ENCODE measurements at regions not wholly inside any gene's neighbourhood (a gene's known extent, or its start where the extent isn't known, plus 50 kb on each side); places are given as distances from the start of the nearest gene placed in this dataset.
"Not testable (repeated sequence)": the region's sequence is repeated elsewhere in the genome, so short reads cannot be mapped to it uniquely, and the experiment has no call there.

GRCh38 chr6:158900663-158901312, 81.6 kb upstream of the EZR start:
- intact Hi-C loops (cut with DNase I), result no loop called here
- no peaks in the 10 kb centered on the region for H3K27me3 ChIP-seq
- H3K4me1 ChIP-seq, result peaks cover 0 to 15% (median 4%) of the 10 kb centered on the region in 3 donors
- 46 to 61% methylated on average over 4 of the region's 4 CpGs for WGBS, 2 donors
- no peak overlapping the region for H3K4me3 ChIP-seq
- peaks cover 0 to 13% (median 10%) of the 10 kb centered on the region in 3 donors for H3K9me3 ChIP-seq
- no peaks in the 10 kb centered on the region for H3K36me3 ChIP-seq
- no peak for TF ChIP-seq POLR2A (IDR thresholded peaks at IDR 0.05)
- TF ChIP-seq CTCF (IDR thresholded peaks at IDR 0.05), result no peak
- DNase-seq, result no peak
- H3K27ac ChIP-seq, result no peak overlapping the region

- peaks cover 0 to 31% (median 4%) of the 10 kb centered on the region in 3 donors for H3K4me1 ChIP-seq
- WGBS, 2 donors, result 36 to 51% methylated on average over 4 of the region's 4 CpGs
- no peaks in the 10 kb centered on the region for H3K9me3 ChIP-seq
- intact Hi-C loops (cut with DNase I), result no loop called here
- TF ChIP-seq CTCF (IDR thresholded peaks at IDR 0.05) (no peak), POLR2A (IDR thresholded peaks at IDR 0.05) (peak in 1 of 4 donors; percentile 21)
- no peak overlapping the region for H3K4me3 ChIP-seq
- no peak for DNase-seq
- H3K36me3 ChIP-seq, result no peaks in the 10 kb centered on the region
- no peaks in the 10 kb centered on the region for H3K27me3 ChIP-seq
- H3K27ac ChIP-seq, result peak overlapping the region in 3 of 4 donors; percentile 65 to 75 (median 75)
Measured at GRCh38 chr6:158897236-158897635, 78.1 kb upstream of the EZR start.

DNA sequence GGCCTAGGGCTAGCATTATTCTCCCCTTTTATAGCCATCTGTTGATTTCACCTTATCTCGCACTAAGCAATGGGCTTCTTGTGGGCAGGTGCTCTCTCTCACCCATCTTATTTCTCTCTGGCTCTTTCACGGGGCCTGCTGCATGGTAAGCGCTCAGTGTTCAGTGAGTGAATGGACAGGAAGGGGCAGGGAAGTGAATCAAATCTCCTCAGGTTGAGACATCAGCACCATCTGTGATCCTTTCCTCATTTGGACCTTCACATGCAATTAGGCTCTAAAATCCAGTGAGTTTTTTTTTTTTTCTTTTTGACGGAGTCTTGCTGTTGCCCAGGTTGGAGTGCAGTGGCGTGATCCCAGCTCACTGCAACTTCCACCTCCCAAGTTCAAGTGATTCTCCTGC, 76.5 kb upstream of the EZR start:
- H3K4me3 ChIP-seq, result no peak overlapping the region
- no peaks in the 10 kb centered on the region for H3K9me3 ChIP-seq
- DNase-seq, result no peak
- peaks cover 0 to 31% (median 4%) of the 10 kb centered on the region in 3 donors for H3K4me1 ChIP-seq
- H3K27me3 ChIP-seq, result no peaks in the 10 kb centered on the region
- peak overlapping the region in 1 of 4 donors; percentile 30 for H3K27ac ChIP-seq
- WGBS, 2 donors, result 81 to 92% methylated on average over 5 of the region's 5 CpGs
- intact Hi-C loops (cut with DNase I), result no loop called here
- H3K36me3 ChIP-seq, result no peaks in the 10 kb centered on the region
- TF ChIP-seq CTCF (IDR thresholded peaks at IDR 0.05) (no peak), POLR2A (IDR thresholded peaks at IDR 0.05) (no peak)

GRCh38 chr6:158894193-158894592, 75.0 kb upstream of the EZR start:
- no peaks in the 10 kb centered on the region for H3K36me3 ChIP-seq
- intact Hi-C loops (cut with DNase I), result no loop called here
- H3K27me3 ChIP-seq, result no peaks in the 10 kb centered on the region
- no peak for DNase-seq
- H3K27ac ChIP-seq, result peak overlapping the region in 2 of 4 donors; percentile 34 to 57
- H3K4me3 ChIP-seq, result no peak overlapping the region
- peaks cover 0 to 31% (median 4%) of the 10 kb centered on the region in 3 donors for H3K4me1 ChIP-seq
- WGBS, 2 donors, result 41 to 55% methylated on average over 4 of the region's 4 CpGs
- TF ChIP-seq POLR2A (IDR thresholded peaks at IDR 0.05) (no peak), CTCF (IDR thresholded peaks at IDR 0.05) (no peak)
- no peaks in the 10 kb centered on the region for H3K9me3 ChIP-seq

DNA sequence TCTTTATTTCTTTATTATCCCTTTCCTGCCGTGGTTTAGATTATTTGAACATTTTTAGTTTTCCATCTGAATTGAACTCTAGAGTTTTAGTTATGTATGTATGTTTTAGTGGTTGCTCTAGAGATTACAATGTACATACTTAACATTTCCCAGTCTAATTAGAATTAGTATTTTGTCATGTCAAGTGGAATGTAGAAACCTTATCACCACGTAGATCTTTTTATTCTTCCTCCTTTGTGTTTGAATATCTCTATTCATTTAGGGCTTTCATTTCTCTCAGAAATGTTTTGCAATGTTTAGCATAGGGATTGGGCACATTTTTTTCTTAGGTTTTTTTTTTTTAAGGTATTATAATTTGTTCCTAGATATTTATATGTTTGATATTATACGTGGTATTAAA, 73.1 kb upstream of the EZR start:
- 65 to 78% methylated on average over 3 of the region's 3 CpGs for WGBS, 2 donors
- no peaks in the 10 kb centered on the region for H3K9me3 ChIP-seq
- no peak overlapping the region for H3K27ac ChIP-seq

DNA sequence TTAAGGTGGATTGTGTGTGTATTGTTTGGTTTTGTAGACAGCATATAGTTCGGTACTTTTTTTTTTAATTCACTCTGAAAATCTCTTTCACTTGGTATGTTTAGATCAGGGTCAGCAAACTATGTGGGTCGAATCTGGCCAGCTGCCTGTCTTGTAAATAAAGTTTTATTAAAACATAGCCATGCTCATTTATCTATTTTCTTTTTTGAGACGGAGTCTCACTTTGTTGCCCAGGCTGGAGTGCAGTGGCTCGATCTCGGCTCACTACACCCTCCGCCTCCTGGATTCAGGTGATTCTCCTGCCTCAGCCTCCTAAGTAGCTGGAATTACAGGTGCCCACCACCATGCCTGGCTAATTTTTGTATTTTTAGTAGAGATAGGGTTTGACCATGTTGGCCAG, 72.4 kb upstream of the EZR start:
- H3K27me3 ChIP-seq; H3K27ac ChIP-seq; intact Hi-C loops (cut with DNase I); H3K36me3 ChIP-seq; H3K4me3 ChIP-seq; H3K9me3 ChIP-seq; DNase-seq: not testable (repeated sequence)
- H3K4me1 ChIP-seq, result peaks cover 0 to 18% (median 0%) of the 10 kb centered on the region in 3 donors
- WGBS, 2 donors, result 91 to 93% methylated on average over 6 of the region's 6 CpGs

More for the DNA sequence above, 73.1 kb upstream of the EZR start:
- Histone ChIP-seq H3K4me3 (no peak overlapping the region), H3K36me3 (no peaks in the 10 kb centered on the region), H3K27me3 (no peaks in the 10 kb centered on the region), H3K4me1 (peaks cover 0 to 25% (median 4%) of the 10 kb centered on the region in 3 donors)
- TF ChIP-seq POLR2A (IDR thresholded peaks at IDR 0.05) (no peak), CTCF (IDR thresholded peaks at IDR 0.05) (no peak)
- intact Hi-C loops (cut with DNase I), result no loop called here
- DNase-seq, result no peak

DNA sequence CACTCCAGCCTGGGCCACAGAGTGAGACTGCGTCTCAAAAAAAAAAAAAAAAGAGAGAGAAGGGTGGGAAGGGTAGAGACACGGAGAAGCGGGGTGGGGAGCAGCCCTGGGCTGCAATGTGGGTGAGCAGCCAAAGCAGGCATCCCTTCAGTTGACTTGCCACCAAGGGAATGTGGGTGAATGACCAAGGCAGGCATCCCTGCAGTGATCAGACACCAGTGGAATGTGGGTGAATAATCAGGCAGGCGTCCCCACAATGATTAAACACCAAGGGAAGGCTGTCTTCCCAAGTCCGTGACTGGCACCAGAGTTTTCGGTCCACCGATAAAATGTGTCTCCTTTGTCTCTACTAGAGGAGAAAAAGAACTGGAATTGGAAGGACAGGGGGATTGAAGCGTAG, 69.0 kb upstream of the EZR start:
- H3K27ac ChIP-seq; H3K36me3 ChIP-seq; H3K27me3 ChIP-seq; DNase-seq; H3K9me3 ChIP-seq; H3K4me3 ChIP-seq; intact Hi-C loops (cut with DNase I): not testable (repeated sequence)
- peaks cover 0 to 16% (median 0%) of the 10 kb centered on the region in 3 donors for H3K4me1 ChIP-seq
- 92% methylated on average over 8 of the region's 8 CpGs for WGBS, 2 donors

DNA sequence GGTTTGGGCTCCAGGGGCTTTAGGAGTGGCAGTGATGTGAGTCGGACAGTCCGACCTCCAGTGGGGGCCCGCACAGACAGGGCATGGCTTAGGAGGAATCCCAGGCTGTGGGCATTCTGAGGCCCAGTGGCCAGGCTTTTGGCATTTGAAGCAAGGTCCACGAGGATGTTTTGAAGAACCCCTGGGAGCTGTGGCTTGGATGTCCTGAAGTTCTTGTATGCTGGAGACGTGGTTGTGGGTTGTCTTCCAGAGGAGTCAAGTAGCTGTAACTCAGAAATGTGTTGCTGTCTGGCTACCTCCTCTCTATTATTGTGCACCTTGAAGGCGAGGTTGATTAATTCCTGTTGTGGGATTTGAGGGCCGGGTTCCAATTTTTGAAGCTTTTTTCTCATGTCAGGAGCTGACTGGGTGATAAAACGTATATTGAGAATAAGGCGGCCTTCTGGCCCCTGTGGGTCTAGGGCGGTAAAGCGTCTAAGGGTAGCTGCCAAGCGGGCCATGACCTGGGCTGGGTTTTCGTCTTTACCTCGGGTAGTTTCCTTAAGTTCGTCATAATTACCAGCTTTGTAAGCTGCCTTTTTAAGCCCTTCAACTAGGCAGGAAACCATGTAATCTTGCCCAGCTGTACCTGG, 67.3 kb upstream of the EZR start:
- WGBS, 2 donors, result 74 to 83% methylated on average over 14 to 15 of the region's 15 CpGs

More for the DNA sequence above, 67.3 kb upstream of the EZR start:
- peaks cover 0 to 16% (median 0%) of the 10 kb centered on the region in 3 donors for H3K4me1 ChIP-seq
- H3K4me3 ChIP-seq; H3K27me3 ChIP-seq; intact Hi-C loops (cut with DNase I); H3K9me3 ChIP-seq; H3K36me3 ChIP-seq; DNase-seq: not testable (repeated sequence)
- peak overlapping the region in 2 of 4 donors; percentile 48 to 63 for H3K27ac ChIP-seq

Data from esophagus squamous epithelium (tissue), 5 donors.